ENCODE measurements at regions not wholly inside any gene's neighbourhood (a gene's known extent, or its start where the extent isn't known, plus 50 kb on each side); places are given as distances from the start of the nearest gene placed in this dataset.

DNA sequence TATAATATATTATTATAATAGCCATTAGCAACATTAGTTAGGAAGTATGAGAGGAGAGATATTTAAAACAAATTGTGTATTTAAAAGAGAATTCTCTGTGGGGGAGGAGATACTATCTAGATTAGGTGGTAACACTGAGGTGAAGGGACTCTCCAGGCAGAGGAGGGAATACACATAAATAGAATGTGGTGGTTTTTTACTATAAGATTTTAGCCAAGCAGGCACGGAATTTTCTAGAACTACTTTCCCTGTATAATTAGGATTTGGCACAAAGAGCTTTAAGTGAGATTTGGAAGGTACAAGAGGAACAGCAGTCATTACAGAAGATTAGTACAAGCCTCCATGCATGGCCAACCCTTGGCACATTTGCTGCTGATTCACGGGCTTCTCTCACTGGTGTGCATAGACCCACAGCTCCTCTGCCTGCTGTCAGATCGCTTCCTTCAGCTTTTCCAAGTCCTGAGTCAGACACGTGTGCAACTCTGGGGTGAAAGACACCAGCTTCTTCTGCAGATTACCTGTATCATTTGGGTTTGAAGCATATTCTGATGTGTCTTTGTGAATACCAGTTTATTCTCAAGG lies 685.5 kb downstream of the KCTD8 start:
- Histone ChIP-seq H3K4me3 (no peak overlapping the region), H3K27ac (no peak overlapping the region)
- TF ChIP-seq, protein P1, sequence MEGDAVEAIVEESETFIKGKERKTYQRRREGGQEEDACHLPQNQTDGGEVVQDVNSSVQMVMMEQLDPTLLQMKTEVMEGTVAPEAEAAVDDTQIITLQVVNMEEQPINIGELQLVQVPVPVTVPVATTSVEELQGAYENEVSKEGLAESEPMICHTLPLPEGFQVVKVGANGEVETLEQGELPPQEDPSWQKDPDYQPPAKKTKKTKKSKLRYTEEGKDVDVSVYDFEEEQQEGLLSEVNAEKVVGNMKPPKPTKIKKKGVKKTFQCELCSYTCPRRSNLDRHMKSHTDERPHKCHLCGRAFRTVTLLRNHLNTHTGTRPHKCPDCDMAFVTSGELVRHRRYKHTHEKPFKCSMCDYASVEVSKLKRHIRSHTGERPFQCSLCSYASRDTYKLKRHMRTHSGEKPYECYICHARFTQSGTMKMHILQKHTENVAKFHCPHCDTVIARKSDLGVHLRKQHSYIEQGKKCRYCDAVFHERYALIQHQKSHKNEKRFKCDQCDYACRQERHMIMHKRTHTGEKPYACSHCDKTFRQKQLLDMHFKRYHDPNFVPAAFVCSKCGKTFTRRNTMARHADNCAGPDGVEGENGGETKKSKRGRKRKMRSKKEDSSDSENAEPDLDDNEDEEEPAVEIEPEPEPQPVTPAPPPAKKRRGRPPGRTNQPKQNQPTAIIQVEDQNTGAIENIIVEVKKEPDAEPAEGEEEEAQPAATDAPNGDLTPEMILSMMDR (IDR thresholded peaks at IDR 0.05), result no peak
- DNase-seq (ENCODE audit: low spot score), result no peak

DNA sequence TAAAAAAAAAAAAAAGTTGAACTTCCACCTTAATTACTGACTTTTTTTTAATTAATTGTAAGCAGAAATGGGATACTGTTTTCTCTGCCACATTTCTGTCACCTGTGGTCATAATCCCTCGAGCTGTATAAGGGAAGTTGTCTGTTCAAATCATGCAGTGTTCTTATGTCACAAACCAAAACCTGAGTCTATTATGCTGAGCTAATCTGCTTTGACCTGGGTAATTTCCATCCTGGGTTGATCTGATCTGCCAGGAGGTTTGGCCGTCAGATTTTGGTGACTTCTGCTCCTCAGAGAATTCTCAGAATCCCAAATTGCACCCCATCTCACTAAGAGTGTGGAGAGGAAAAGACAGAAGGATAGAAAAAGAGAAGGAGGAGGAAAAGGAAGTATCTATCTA lies 683.1 kb downstream of the KCTD8 start:
- TF ChIP-seq, protein P1 (IDR thresholded peaks at IDR 0.05), result no peak
- Histone ChIP-seq H3K27ac (no peak overlapping the region), H3K4me3 (no peak overlapping the region)
- no peak for DNase-seq (ENCODE audit: low spot score)

DNA sequence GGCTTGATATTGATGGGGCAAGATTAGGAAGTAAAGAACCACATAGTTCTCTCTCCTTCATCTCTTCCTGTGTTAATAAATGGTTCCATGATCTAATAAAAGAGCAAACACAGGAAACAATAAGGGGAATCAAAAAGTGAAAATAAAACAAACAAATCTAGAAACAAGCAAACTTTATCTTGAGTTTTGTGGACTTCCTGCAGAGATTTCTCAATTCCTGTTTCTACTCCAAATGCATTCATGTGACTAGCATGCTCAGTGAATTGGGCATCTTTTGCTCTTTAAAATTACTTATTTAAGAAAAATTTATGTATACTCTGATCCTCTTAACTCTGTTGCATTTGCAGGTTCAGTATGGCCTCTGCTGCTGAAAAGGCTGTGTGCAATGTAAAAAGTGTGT lies 682.0 kb downstream of the KCTD8 start:
- Histone ChIP-seq H3K4me3 (no peak overlapping the region), H3K27ac (no peak overlapping the region)
- DNase-seq (ENCODE audit: low spot score), result no peak
- TF ChIP-seq, protein P1 (IDR thresholded peaks at IDR 0.05), result no peak

DNA sequence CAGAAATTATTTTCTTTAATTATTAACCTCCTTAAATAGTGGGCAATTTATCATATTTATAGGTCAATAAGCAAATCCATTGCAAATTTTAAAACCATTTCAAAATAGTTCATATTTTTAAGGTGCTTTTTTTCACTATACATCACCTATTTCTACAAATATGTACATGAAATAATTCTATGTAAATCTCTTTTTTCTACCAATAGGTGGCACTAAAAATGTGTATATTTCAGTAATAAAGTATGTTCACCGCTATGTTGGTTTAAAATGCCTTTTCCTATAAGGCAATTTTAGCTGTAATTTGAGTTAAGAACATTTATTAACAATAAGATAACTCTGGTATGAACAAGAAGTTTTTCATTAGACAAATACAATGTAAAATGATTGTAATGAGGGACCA lies 672.2 kb downstream of the KCTD8 start:
- TF ChIP-seq, protein P1 (IDR thresholded peaks at IDR 0.05), result no peak
- no peak for DNase-seq (ENCODE audit: low spot score)
- Histone ChIP-seq H3K27ac (no peak overlapping the region), H3K4me3 (no peak overlapping the region)

DNA sequence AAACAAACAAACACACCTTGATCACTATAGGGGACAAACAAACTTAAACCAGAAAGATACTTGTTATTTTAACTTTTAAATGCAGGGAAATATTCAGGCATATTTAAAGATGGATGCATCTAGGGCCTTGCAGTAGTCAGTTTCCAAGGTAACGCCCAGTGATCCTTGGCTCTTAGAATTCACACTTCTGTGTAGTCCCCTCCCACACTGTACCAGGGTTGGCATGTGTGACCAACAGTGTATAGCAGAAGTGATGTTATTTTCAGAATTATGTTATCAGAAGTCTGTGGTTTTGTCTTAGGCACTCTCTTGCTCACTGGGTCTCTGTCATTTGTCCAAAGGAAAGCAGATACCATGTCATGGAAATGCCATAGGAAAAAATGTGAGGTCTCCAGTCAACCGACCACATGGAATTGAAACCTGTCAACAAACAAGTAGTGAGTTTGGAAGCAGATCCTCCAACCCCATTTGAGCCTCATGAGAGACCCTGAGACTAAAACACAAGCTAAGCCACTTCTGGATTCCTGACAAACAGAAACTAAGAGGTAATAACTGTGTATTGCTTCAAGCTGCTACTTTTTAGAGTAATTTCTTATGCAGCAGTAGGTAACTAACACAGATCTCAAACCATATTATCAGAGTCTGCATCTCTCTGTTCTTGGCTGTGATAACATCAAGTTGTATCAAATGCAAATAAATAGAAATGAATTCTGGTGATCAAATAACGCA lies 670.3 kb downstream of the KCTD8 start:
- no peak overlapping the region for H3K27ac ChIP-seq

DNA sequence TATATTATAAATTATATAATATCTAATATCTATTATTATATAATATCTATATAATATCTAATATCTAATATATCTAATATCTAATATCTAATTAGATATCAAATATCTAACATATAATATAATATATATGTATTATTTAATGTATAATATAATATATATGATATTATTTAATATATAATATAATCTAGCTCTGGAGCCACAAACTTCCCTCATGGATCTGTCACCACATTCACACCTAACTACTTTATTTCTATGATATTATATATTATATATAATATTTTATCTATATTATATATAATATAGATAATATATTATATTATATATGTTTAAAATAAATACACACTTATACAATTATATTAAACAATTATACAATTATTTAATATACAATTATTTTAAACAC lies 667.5 kb downstream of the KCTD8 start:
- Histone ChIP-seq H3K27ac (no peak overlapping the region), H3K4me3 (no peak overlapping the region)
- DNase-seq (ENCODE audit: low spot score), result no peak
- TF ChIP-seq, protein P1 (IDR thresholded peaks at IDR 0.05), result no peak

More for the DNA sequence above, 670.3 kb downstream of the KCTD8 start:
- H3K4me3 ChIP-seq, result no peak overlapping the region
- TF ChIP-seq, protein P1 (IDR thresholded peaks at IDR 0.05), result no peak
- no peak for DNase-seq (ENCODE audit: low spot score)

DNA sequence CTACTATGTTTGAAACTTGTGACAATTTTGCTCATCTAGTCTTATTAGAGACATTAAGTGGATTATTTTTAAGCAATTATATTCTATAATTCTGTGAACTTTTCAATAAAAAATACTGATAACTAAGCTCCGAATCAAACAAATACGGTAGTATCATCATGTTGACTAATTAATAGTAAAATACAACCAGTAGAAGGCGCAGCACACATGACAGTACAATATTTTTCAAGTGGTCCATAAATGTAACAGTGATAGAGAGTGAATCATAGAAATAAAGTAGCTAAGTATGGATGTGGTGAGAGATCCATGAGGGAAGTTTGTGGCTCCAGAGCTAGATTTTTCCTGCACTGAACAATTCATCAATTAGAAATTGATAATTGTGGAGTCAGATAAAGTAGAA lies 666.2 kb downstream of the KCTD8 start:
- Histone ChIP-seq H3K4me3 (no peak overlapping the region), H3K27ac (no peak overlapping the region)
- TF ChIP-seq, protein P1 (IDR thresholded peaks at IDR 0.05), result no peak
- DNase-seq (ENCODE audit: low spot score), result no peak

All from coronary artery (tissue), 2 donors.